WTC11 (cell line): ENCODE measurements at regions not wholly inside any gene's neighbourhood (a gene's known extent, or its start where the extent isn't known, plus 50 kb on each side); places are given as distances from the start of the nearest gene placed in this dataset.
A peak's percentile ranks its signal among the peaks of the same experiment; 100 is the strongest.

Experiments
- AR ChIP-seq: fragments of 250-450 bp; sonication (Bioruptor Pico); IDR thresholded peaks from 2 replicates; pipeline ENCODE4 v1.9.0; 2021; ENCODE audit warnings: mild to moderate bottlenecking
- ATF3 ChIP-seq: sonication (generic); formaldehyde crosslinking; conservative IDR thresholded peaks from 2 replicates; pipeline ENCODE4 v1.8.1; 2022; ENCODE audit warnings: mild to moderate bottlenecking, missing genetic modification reagents
- CBFB ChIP-seq: sonication (generic); formaldehyde crosslinking; IDR thresholded peaks from 2 replicates; pipeline ENCODE4 v1.8.1; 2022; ENCODE audit warnings: mild to moderate bottlenecking, low read depth, missing genetic modification reagents
- CREB1 ChIP-seq: sonication (generic); formaldehyde crosslinking; IDR thresholded peaks from 2 replicates; pipeline ENCODE4 v1.8.0; 2023; ENCODE audit warnings: mild to moderate bottlenecking, missing genetic modification reagents
- E2F5 ChIP-seq: sonication (generic); formaldehyde crosslinking; IDR thresholded peaks from 2 replicates; pipeline ENCODE4 v1.8.1; 2022; ENCODE audit warnings: mild to moderate bottlenecking, moderate library complexity, missing genetic modification reagents
- EMX1 ChIP-seq: fragments of 250-450 bp; sonication (Bioruptor Pico); IDR thresholded peaks from 2 replicates; pipeline ENCODE4 v1.8.0; 2021; ENCODE audit warnings: mild to moderate bottlenecking
- ERG ChIP-seq: fragments of 250-450 bp; sonication (Bioruptor Pico); IDR thresholded peaks from 2 replicates; pipeline ENCODE4 v1.8.0; 2021; ENCODE audit warnings: mild to moderate bottlenecking
- ESRRA ChIP-seq: sonication (generic); formaldehyde crosslinking; IDR thresholded peaks from 2 replicates; pipeline ENCODE4 v1.8.1; 2022; ENCODE audit warnings: mild to moderate bottlenecking, missing genetic modification reagents, borderline replicate concordance
- FOXK1 ChIP-seq: sonication (generic); formaldehyde crosslinking; IDR thresholded peaks from 2 replicates; pipeline ENCODE4 v1.8.0; 2022; ENCODE audit warnings: mild to moderate bottlenecking, moderate library complexity, missing genetic modification reagents
- FOXP1 ChIP-seq: sonication (generic); formaldehyde crosslinking; IDR thresholded peaks from 2 replicates; pipeline ENCODE4 v1.8.0; 2022; ENCODE audit warnings: missing genetic modification reagents, mild to moderate bottlenecking, moderate library complexity, borderline replicate concordance
- GTF2I ChIP-seq: fragments of 250-450 bp; sonication (Bioruptor Pico); conservative IDR thresholded peaks from 2 replicates; pipeline ENCODE4 v1.4.0; 2021; ENCODE audit warnings: mild to moderate bottlenecking
- HMGA2 ChIP-seq: fragments of 250-450 bp; sonication (Bioruptor Pico); IDR thresholded peaks from 2 replicates; pipeline ENCODE4 v1.4.0; 2021; ENCODE audit warnings: mild to moderate bottlenecking, moderate library complexity
- IRF2 ChIP-seq: sonication (generic); formaldehyde crosslinking; IDR thresholded peaks from 2 replicates; pipeline ENCODE4 v1.8.0; 2022; ENCODE audit warnings: low read depth, missing genetic modification reagents, borderline replicate concordance
- KAT7 ChIP-seq: sonication (generic); formaldehyde crosslinking; IDR thresholded peaks from 2 replicates; pipeline ENCODE4 v1.8.1; 2023; ENCODE audit warnings: missing genetic modification reagents, mild to moderate bottlenecking, borderline replicate concordance
- MAX ChIP-seq: sonication (generic); formaldehyde crosslinking; IDR thresholded peaks from 2 replicates; pipeline ENCODE4 v1.8.0; 2022; ENCODE audit warnings: mild to moderate bottlenecking, missing genetic modification reagents
- NFE2L1 ChIP-seq: sonication (generic); formaldehyde crosslinking; IDR thresholded peaks from 2 replicates; pipeline ENCODE4 v1.8.1; 2023; ENCODE audit warnings: missing genetic modification reagents
- OVOL2 ChIP-seq: fragments of 250-450 bp; sonication (Bioruptor Pico); IDR thresholded peaks from 2 replicates; pipeline ENCODE4 v1.9.0; 2021; ENCODE audit warnings: mild to moderate bottlenecking, borderline replicate concordance
- PRDM15 ChIP-seq: sonication (generic); formaldehyde crosslinking; IDR thresholded peaks from 2 replicates; pipeline ENCODE4 v1.8.0; 2022; ENCODE audit warnings: missing genetic modification reagents
- RORB ChIP-seq: fragments of 250-450 bp; sonication (Bioruptor Pico); IDR thresholded peaks from 2 replicates; pipeline ENCODE4 v1.9.0; 2021; ENCODE audit warnings: mild to moderate bottlenecking
- SMAD3 ChIP-seq: sonication (generic); formaldehyde crosslinking; IDR thresholded peaks from 2 replicates; pipeline ENCODE4 v1.8.0; 2022; ENCODE audit warnings: missing genetic modification reagents, mild to moderate bottlenecking, borderline replicate concordance
- SP1 ChIP-seq: sonication (generic); formaldehyde crosslinking; conservative IDR thresholded peaks from 2 replicates; pipeline ENCODE4 v1.8.1; 2022; ENCODE audit warnings: missing genetic modification reagents
- TP53 ChIP-seq: sonication (generic); formaldehyde crosslinking; IDR thresholded peaks from 2 replicates; pipeline ENCODE4 v1.8.1; 2023; ENCODE audit warnings: mild to moderate bottlenecking, missing genetic modification reagents
- USF1 ChIP-seq: sonication (generic); formaldehyde crosslinking; IDR thresholded peaks from 2 replicates; pipeline ENCODE4 v1.8.0; 2022; ENCODE audit warnings: mild to moderate bottlenecking, missing genetic modification reagents
- ZNF121 ChIP-seq: sonication (generic); formaldehyde crosslinking; IDR thresholded peaks from 2 replicates; pipeline ENCODE4 v1.8.0; 2023; ENCODE audit warnings: missing genetic modification reagents
- ZNF138 ChIP-seq: sonication (generic); formaldehyde crosslinking; conservative IDR thresholded peaks from 2 replicates; pipeline ENCODE4 v1.8.1; 2022; ENCODE audit warnings: mild to moderate bottlenecking, moderate library complexity, missing genetic modification reagents
- ZNF281 ChIP-seq: sonication (generic); formaldehyde crosslinking; IDR thresholded peaks from 2 replicates; pipeline ENCODE4 v1.8.0; 2023; ENCODE audit warnings: mild to moderate bottlenecking, missing genetic modification reagents
- ZNF317 ChIP-seq: sonication (generic); formaldehyde crosslinking; IDR thresholded peaks from 2 replicates; pipeline ENCODE4 v1.8.1; 2023; ENCODE audit warnings: low read depth, mild to moderate bottlenecking, moderate library complexity, missing genetic modification reagents, borderline replicate concordance

- peak; percentile 73 for TF ChIP-seq SP1 (CRISPR knock-in tag)
- TF ChIP-seq RORB (CRISPR knock-in tag) = no peak
- TF ChIP-seq ZNF121 (CRISPR knock-in tag) = 0 out of 2 replicates have a peak, but pooled peaks have one; percentile 33
- no peak for TF ChIP-seq AR (CRISPR knock-in tag)
- 0 out of 2 replicates have a peak, but pooled peaks have one; percentile 39 for TF ChIP-seq KAT7 (CRISPR knock-in tag)
- no peak for TF ChIP-seq CBFB (CRISPR knock-in tag)
- no peak for TF ChIP-seq HMGA2 (CRISPR knock-in tag)
- no peak for TF ChIP-seq SMAD3 (CRISPR knock-in tag)
- TF ChIP-seq GTF2I = no peak
- TF ChIP-seq MAX (CRISPR knock-in tag) = peak; percentile 94
- TF ChIP-seq ESRRA (CRISPR knock-in tag) = no peak
- TF ChIP-seq ZNF317 = no peak
- TF ChIP-seq ZNF138 (CRISPR knock-in tag) = no peak
- no peak for TF ChIP-seq OVOL2 (CRISPR knock-in tag)
- TF ChIP-seq ERG (CRISPR knock-in tag) = no peak
- TF ChIP-seq ZNF281 (CRISPR knock-in tag) = no peak
- TF ChIP-seq FOXK1 (CRISPR knock-in tag) = peak; percentile 50
- no peak for TF ChIP-seq USF1 (CRISPR knock-in tag)
- TF ChIP-seq CREB1 (CRISPR knock-in tag) = no peak
- no peak for TF ChIP-seq IRF2 (CRISPR knock-in tag)
- TF ChIP-seq FOXP1 = no peak
- TF ChIP-seq TP53 = no peak; the same call in 1 of the 2 replicates
- no peak for TF ChIP-seq ATF3
- no peak for TF ChIP-seq PRDM15 (CRISPR knock-in tag)
- TF ChIP-seq EMX1 = no peak
- 0 out of 2 replicates have a peak, but pooled peaks have one; percentile 62 for TF ChIP-seq E2F5 (CRISPR knock-in tag)
- no peak for TF ChIP-seq NFE2L1 (CRISPR knock-in tag)
Observed at GRCh38 chr9:36765468-36766341, 193.0 kb downstream of the MELK start (continued).
